ENCODE measurements at regions not wholly inside any gene's neighbourhood (a gene's known extent, or its start where the extent isn't known, plus 50 kb on each side); places are given as distances from the start of the nearest gene placed in this dataset.

- no peak for DNase-seq (ENCODE audit: extremely low read depth, low read depth, low spot score)
Measured at GRCh38 chrX:69280933-69281332, 115.7 kb upstream of the PJA1 start.

GRCh38 chrX:69279234-69279633 lies 114.0 kb upstream of the PJA1 start:
- no peak for DNase-seq (ENCODE audit: extremely low read depth, low read depth, low spot score)

GRCh38 chrX:69278031-69278687 lies 112.9 kb upstream of the PJA1 start:
- no peak for DNase-seq (ENCODE audit: extremely low read depth, low read depth, low spot score)

- no peak for DNase-seq (ENCODE audit: extremely low read depth, low read depth, low spot score)
Measured at GRCh38 chrX:69277369-69277990, 112.2 kb upstream of the PJA1 start.

GRCh38 chrX:69268611-69269010 lies 103.4 kb upstream of the PJA1 start:
- no peak for DNase-seq (ENCODE audit: extremely low read depth, low read depth, low spot score)

GRCh38 chrX:69264158-69264581 lies 98.9 kb upstream of the PJA1 start:
- DNase-seq (ENCODE audit: extremely low read depth, low read depth, low spot score): no peak

- no peak for DNase-seq (ENCODE audit: extremely low read depth, low read depth, low spot score)
Measured at GRCh38 chrX:69263251-69263820, 98.1 kb upstream of the PJA1 start.

- DNase-seq (ENCODE audit: extremely low read depth, low read depth, low spot score): no peak
Measured at GRCh38 chrX:69262036-69262936, 97.0 kb upstream of the PJA1 start.

GRCh38 chrX:69260169-69260568 lies 94.9 kb upstream of the PJA1 start:
- DNase-seq (ENCODE audit: extremely low read depth, low read depth, low spot score): no peak

GRCh38 chrX:69258893-69259292 lies 93.6 kb upstream of the PJA1 start:
- no peak for DNase-seq (ENCODE audit: extremely low read depth, low read depth, low spot score)

- DNase-seq (ENCODE audit: extremely low read depth, low read depth, low spot score): no peak
Measured at GRCh38 chrX:69257499-69258127, 92.4 kb upstream of the PJA1 start.

- DNase-seq (ENCODE audit: extremely low read depth, low read depth, low spot score): no peak
Measured at GRCh38 chrX:69256291-69256565, 91.0 kb upstream of the PJA1 start.

- no peak for DNase-seq (ENCODE audit: extremely low read depth, low read depth, low spot score)
Measured at GRCh38 chrX:69255441-69256290, 90.4 kb upstream of the PJA1 start.

GRCh38 chrX:69253821-69254220 lies 88.6 kb upstream of the PJA1 start:
- no peak for DNase-seq (ENCODE audit: extremely low read depth, low read depth, low spot score)

GRCh38 chrX:69243276-69243675 lies 78.0 kb upstream of the PJA1 start:
- no peak for DNase-seq (ENCODE audit: extremely low read depth, low read depth, low spot score)

GRCh38 chrX:69238887-69239231 lies 73.6 kb upstream of the PJA1 start:
- DNase-seq (ENCODE audit: extremely low read depth, low read depth, low spot score): no peak

- no peak for DNase-seq (ENCODE audit: extremely low read depth, low read depth, low spot score)
Measured at GRCh38 chrX:69238114-69238886, 73.0 kb upstream of the PJA1 start.

GRCh38 chrX:69237236-69237635 lies 72.0 kb upstream of the PJA1 start:
- no peak for DNase-seq (ENCODE audit: extremely low read depth, low read depth, low spot score)

- no peak for DNase-seq (ENCODE audit: extremely low read depth, low read depth, low spot score)
Measured at GRCh38 chrX:69236641-69237040, 71.4 kb upstream of the PJA1 start.

- DNase-seq (ENCODE audit: extremely low read depth, low read depth, low spot score): no peak
Measured at GRCh38 chrX:69234624-69235023, 69.4 kb upstream of the PJA1 start.

Measured in glomerular endothelial cell (primary cell).